GM12878 (cell line): ENCODE measurements at regions not wholly inside any gene's neighbourhood (a gene's known extent, or its start where the extent isn't known, plus 50 kb on each side); places are given as distances from the start of the nearest gene placed in this dataset.

Source experiments
- KDM1A ChIP-seq: fragments of 200-600 bp; sonication (generic); IDR thresholded peaks from 2 replicates; pipeline ENCODE4 v1.6.1; 2016; ENCODE audit warnings: borderline replicate concordance
- ZNF274 ChIP-seq: IDR thresholded peaks from one replicate; pipeline ENCODE4 v1.8.0; 2011; ENCODE audit not compliant: insufficient read length, insufficient read depth
- TF ChIP-seq, protein P1 (sequence below): IDR thresholded peaks from 2 replicates; pipeline ENCODE4 v1.6.1; 2012; ENCODE audit warnings: low read depth, low read length, improper control_type of control experiment
- TF ChIP-seq, protein P2 (sequence below): IDR thresholded peaks from 2 replicates; pipeline ENCODE4 v1.6.1; 2011; ENCODE audit warnings: low read depth, low read length, improper control_type of control experiment, borderline replicate concordance

DNA sequence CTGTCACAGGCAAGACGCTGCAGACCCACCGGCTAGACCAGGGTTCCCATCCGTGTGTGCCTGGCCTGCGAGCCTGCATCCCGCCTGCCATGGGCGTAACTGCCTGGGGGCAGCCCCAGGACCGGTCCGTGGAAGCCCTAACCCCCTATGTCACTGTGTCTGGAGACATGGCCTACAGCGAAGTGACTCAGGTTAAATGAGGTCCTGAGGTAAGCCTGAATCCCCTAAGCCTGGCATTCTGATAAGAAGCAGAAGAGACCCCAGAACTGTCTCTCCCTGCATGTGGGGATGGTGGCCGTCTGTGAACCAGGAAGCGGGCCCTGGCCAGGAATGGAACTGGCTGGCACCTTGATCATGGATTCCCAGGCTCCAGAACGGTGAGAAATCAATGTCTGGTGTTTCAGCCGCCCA is 570.1 kb downstream of the BRD1 start:
- no peak for TF ChIP-seq KDM1A
- TF ChIP-seq, protein P1, sequence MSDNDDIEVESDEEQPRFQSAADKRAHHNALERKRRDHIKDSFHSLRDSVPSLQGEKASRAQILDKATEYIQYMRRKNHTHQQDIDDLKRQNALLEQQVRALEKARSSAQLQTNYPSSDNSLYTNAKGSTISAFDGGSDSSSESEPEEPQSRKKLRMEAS = no peak
- no peak for TF ChIP-seq ZNF274
- TF ChIP-seq, protein P2, sequence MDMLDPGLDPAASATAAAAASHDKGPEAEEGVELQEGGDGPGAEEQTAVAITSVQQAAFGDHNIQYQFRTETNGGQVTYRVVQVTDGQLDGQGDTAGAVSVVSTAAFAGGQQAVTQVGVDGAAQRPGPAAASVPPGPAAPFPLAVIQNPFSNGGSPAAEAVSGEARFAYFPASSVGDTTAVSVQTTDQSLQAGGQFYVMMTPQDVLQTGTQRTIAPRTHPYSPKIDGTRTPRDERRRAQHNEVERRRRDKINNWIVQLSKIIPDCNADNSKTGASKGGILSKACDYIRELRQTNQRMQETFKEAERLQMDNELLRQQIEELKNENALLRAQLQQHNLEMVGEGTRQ = no peak
